DOHH2 (cell line): ENCODE measurements at regions not wholly inside any gene's neighbourhood (a gene's known extent, or its start where the extent isn't known, plus 50 kb on each side); places are given as distances from the start of the nearest gene placed in this dataset.

ENCODE experiments used
- H3F3A ChIP-seq: fragments of 200-600 bp; sonication (generic), shearing (Covaris generic); 2 replicates; pipeline ENCODE4 v1.6.0; 2016; ENCODE audit warnings: antibody characterized with exemption, mild to moderate bottlenecking; ENCODE audit not compliant: control insufficient read depth, insufficient read depth
- H3K27ac ChIP-seq: fragments of 200-600 bp; sonication (generic); 2 replicates; pipeline ENCODE4 v1.5.1; 2014; ENCODE audit warnings: low read depth, mild to moderate bottlenecking, low read length, moderate library complexity
- H3K27me3 ChIP-seq: fragments of 200-600 bp; sonication (generic); 2 replicates; pipeline ENCODE4 v1.6.1; 2014; ENCODE audit warnings: mild to moderate bottlenecking, low read length, mixed read lengths; ENCODE audit not compliant: control insufficient read depth
- H3K36me3 ChIP-seq: fragments of 200-600 bp; sonication (generic); 2 replicates; pipeline ENCODE4 v1.6.1; 2014; ENCODE audit warnings: mild to moderate bottlenecking, low read length, moderate library complexity, mixed read lengths; ENCODE audit not compliant: control insufficient read depth
- H3K4me1 ChIP-seq: fragments of 200-600 bp; sonication (generic); 2 replicates; pipeline ENCODE4 v1.6.1; 2014; ENCODE audit warnings: mild to moderate bottlenecking, low read length, mixed read lengths; ENCODE audit not compliant: control insufficient read depth
- H3K4me2 ChIP-seq: fragments of 200-600 bp; sonication (generic); 2 replicates; pipeline ENCODE4 v1.6.0; 2014; ENCODE audit warnings: mild to moderate bottlenecking, low read length, moderate library complexity
- H3K4me3 ChIP-seq: fragments of 200-600 bp; sonication (generic); 2 replicates; pipeline ENCODE4 v1.5.1; 2014; ENCODE audit warnings: mild to moderate bottlenecking, low read length, mixed read lengths
- H3K79me2 ChIP-seq: fragments of 200-600 bp; sonication (generic); 2 replicates; pipeline ENCODE4 v1.6.1; 2014; ENCODE audit warnings: mild to moderate bottlenecking, low read length, mixed read lengths; ENCODE audit not compliant: control insufficient read depth
- H3K9me2 ChIP-seq: fragments of 200-600 bp; sonication (generic); replicated peaks from 2 replicates; pipeline ENCODE4 v1.6.1; 2014; ENCODE audit warnings: mild to moderate bottlenecking, low read length, mixed read lengths; ENCODE audit not compliant: control insufficient read depth
- H3K9me3 ChIP-seq: fragments of 200-600 bp; sonication (generic); 2 replicates; pipeline ENCODE4 v1.6.1; 2014; ENCODE audit warnings: antibody characterized with exemption, low read length, mixed read lengths; ENCODE audit not compliant: control insufficient read depth, insufficient read depth
- H4K20me1 ChIP-seq: fragments of 200-600 bp; sonication (generic); 2 replicates; pipeline ENCODE4 v1.6.0; 2014; ENCODE audit warnings: low read depth, mild to moderate bottlenecking, antibody characterized with exemption, low read length, moderate library complexity; ENCODE audit not compliant: control insufficient read depth, insufficient read depth
- CTCF ChIP-seq: fragments of 200-600 bp; sonication (generic); IDR thresholded peaks from one replicate; pipeline ENCODE4 v1.5.1; 2014; ENCODE audit warnings: antibody characterized with exemption, mild to moderate bottlenecking, low read depth, low read length; ENCODE audit not compliant: poor library complexity, severe bottlenecking
- EZH2phosphoT487 ChIP-seq: fragments of 200-600 bp; sonication (generic); IDR thresholded peaks from 2 replicates; pipeline ENCODE4 v1.6.1; 2017; ENCODE audit warnings: borderline replicate concordance, mild to moderate bottlenecking, antibody characterized with exemption, low read length, moderate library complexity, mixed read lengths

- Histone ChIP-seq H3F3A (no peaks in the 10 kb centered on the region), H3K4me3 (no peak overlapping the region), H3K27me3 (no peaks in the 10 kb centered on the region), H3K4me1 (no peaks in the 10 kb centered on the region), H3K4me2 (no peak overlapping the region), H3K9me2 (no peaks in the 10 kb centered on the region), H3K27ac (no peak overlapping the region), H4K20me1 (no peaks in the 10 kb centered on the region), H3K9me3 (no peaks in the 10 kb centered on the region), H3K36me3 (no peaks in the 10 kb centered on the region), H3K79me2 (no peaks in the 10 kb centered on the region)
- TF ChIP-seq CTCF (no peak), EZH2phosphoT487 (no peak)
Observed at GRCh38 chr1:199646761-199647160, 380.7 kb upstream of the NR5A2 start.

- H3K4me2 ChIP-seq, result no peak overlapping the region
- H3F3A ChIP-seq, result no peaks in the 10 kb centered on the region
- TF ChIP-seq CTCF (no peak), EZH2phosphoT487 (no peak)
- no peaks in the 10 kb centered on the region for H3K79me2 ChIP-seq
- no peaks in the 10 kb centered on the region for H3K27me3 ChIP-seq
- H3K9me2 ChIP-seq, result no peaks in the 10 kb centered on the region
- H3K27ac ChIP-seq, result no peak overlapping the region
- H3K4me1 ChIP-seq, result no peaks in the 10 kb centered on the region
- H3K9me3 ChIP-seq, result no peaks in the 10 kb centered on the region
- no peaks in the 10 kb centered on the region for H3K36me3 ChIP-seq
- H3K4me3 ChIP-seq, result no peak overlapping the region
- H4K20me1 ChIP-seq, result no peaks in the 10 kb centered on the region
Observed at GRCh38 chr1:199657449-199657848, 370.1 kb upstream of the NR5A2 start.

GRCh38 chr1:199660071-199660470 is 367.4 kb upstream of the NR5A2 start:
- no peaks in the 10 kb centered on the region for H3K9me2 ChIP-seq
- no peaks in the 10 kb centered on the region for H4K20me1 ChIP-seq
- H3K4me1 ChIP-seq, result no peaks in the 10 kb centered on the region
- H3K4me3 ChIP-seq, result no peak overlapping the region
- no peak overlapping the region for H3K27ac ChIP-seq
- TF ChIP-seq CTCF, result no peak
- TF ChIP-seq EZH2phosphoT487, result no peak
- H3K4me2 ChIP-seq, result no peak overlapping the region
- H3F3A ChIP-seq, result no peaks in the 10 kb centered on the region
- no peaks in the 10 kb centered on the region for H3K27me3 ChIP-seq
- no peaks in the 10 kb centered on the region for H3K79me2 ChIP-seq
- no peaks in the 10 kb centered on the region for H3K9me3 ChIP-seq
- no peaks in the 10 kb centered on the region for H3K36me3 ChIP-seq

GRCh38 chr1:199665371-199665770 is 362.1 kb upstream of the NR5A2 start:
- Histone ChIP-seq H3F3A (no peaks in the 10 kb centered on the region), H3K4me1 (no peaks in the 10 kb centered on the region), H3K27ac (no peak overlapping the region), H3K4me2 (no peak overlapping the region), H3K79me2 (no peaks in the 10 kb centered on the region), H3K9me3 (no peaks in the 10 kb centered on the region), H3K27me3 (no peaks in the 10 kb centered on the region), H3K36me3 (no peaks in the 10 kb centered on the region), H3K9me2 (no peaks in the 10 kb centered on the region; the same call in 1 of the 2 replicates), H4K20me1 (no peaks in the 10 kb centered on the region), H3K4me3 (no peak overlapping the region)
- TF ChIP-seq EZH2phosphoT487 (no peak), CTCF (no peak)
